NB4 (cell line): ENCODE measurements at regions not wholly inside any gene's neighbourhood (a gene's known extent, or its start where the extent isn't known, plus 50 kb on each side); places are given as distances from the start of the nearest gene placed in this dataset.

Experiments used
- CTCF ChIP-seq: IDR thresholded peaks from one replicate; pipeline ENCODE4 v1.5.1; 2012; ENCODE audit warnings: low read depth, low read length
- POLR2A ChIP-seq: IDR thresholded peaks from 2 replicates; pipeline ENCODE4 v1.6.1; 2011; ENCODE audit warnings: mild to moderate bottlenecking; ENCODE audit not compliant: insufficient read length; ENCODE audit errors: extremely low read depth

GRCh38 chr11:81301166-81301830 lies 1432.4 kb downstream of the FAM181B start:
- TF ChIP-seq CTCF (no peak), POLR2A (no peak)
